GM18511 (cell line): ENCODE measurements at regions not wholly inside any gene's neighbourhood (a gene's known extent, or its start where the extent isn't known, plus 50 kb on each side); places are given as distances from the start of the nearest gene placed in this dataset.
A peak's percentile ranks its signal among the peaks of the same experiment; 100 is the strongest.

ENCODE experiments used
- ATAC-seq: cut with Tn5 transposase; IDR thresholded peaks from one replicate; pipeline ENCODE4 v1.9.1; 2021; ENCODE audit warnings: mild to moderate bottlenecking, moderate library complexity; ENCODE audit not compliant: unreplicated experiment

DNA sequence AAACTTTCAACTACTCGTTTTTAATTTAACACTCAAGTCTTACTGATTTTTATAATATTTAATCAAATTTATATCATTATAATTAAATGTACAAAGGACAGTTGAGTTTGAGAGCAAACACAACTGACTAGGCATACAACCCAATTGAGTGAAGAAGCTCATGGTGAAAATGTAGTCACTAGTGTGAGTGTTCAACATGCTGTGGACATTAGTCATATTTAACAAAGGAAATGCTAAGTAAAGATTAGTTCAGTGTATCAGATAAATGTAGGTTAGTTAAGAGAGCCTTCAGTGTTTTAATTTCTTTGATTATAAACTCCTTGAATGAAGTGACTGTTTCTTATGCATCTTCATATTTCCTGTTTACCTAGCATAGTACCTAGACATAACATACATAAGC is 444.2 kb upstream of the GOLIM4 start:
- ATAC-seq = no peak

DNA sequence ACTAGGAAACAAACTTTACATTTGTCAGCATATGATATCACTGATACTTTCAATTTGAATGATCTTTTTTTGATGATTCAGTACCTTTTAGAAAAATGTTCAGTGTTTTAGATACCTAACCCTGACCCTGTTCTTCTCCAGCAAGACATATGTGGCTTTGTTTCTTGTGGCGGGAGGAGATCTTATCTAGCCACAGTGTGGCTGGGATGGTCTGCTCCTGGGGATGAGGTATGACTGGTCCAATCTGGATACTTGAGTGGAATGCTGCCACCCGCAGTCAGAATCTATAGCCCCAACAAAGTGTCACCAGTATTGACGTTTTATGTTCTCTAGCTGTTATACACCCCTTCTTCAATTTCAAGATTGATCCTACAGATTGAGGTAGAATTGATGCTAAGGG is 439.0 kb upstream of the GOLIM4 start:
- no peak for ATAC-seq

GRCh38 chr3:168533600-168533999 is 437.9 kb upstream of the GOLIM4 start:
- ATAC-seq = no peak

DNA sequence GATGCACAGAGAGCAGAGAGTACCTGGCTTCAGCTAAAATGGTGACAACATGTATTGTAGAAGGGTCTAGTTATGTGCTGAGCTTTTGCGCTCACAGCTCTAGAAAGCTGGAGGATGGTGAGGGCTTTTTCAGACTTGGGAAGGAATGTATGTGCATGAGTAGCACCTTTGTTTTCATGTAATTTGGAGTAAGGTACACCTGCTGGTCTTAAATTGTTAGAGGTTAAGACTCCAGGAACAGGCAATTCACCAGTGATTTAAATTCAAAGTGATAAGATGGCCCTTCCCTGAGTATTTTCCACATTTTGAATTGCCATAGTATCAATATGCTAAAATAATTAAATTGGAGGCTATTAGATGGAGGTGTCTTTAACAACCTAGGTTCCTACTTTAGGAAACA is 436.4 kb upstream of the GOLIM4 start:
- no peak for ATAC-seq

DNA sequence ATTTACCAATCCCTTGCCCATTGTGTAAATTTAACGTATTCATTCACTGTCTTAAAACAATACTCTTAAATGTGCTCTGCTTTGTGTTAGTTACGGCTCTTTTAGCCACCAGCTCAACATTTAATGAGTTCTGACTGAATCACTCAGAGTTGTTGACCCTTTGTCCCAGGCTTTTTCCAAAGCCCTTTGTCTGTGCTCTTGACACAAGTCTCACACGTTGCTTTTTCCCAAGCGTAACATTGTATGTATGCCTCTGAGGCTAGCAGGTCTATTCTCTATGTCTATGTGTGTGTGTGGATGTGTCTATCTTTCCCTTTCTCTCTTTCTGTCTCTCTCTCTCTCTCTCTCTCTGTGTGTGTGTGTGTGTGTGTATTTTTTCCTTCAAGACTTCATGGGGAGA is 435.4 kb upstream of the GOLIM4 start:
- ATAC-seq = no peak

DNA sequence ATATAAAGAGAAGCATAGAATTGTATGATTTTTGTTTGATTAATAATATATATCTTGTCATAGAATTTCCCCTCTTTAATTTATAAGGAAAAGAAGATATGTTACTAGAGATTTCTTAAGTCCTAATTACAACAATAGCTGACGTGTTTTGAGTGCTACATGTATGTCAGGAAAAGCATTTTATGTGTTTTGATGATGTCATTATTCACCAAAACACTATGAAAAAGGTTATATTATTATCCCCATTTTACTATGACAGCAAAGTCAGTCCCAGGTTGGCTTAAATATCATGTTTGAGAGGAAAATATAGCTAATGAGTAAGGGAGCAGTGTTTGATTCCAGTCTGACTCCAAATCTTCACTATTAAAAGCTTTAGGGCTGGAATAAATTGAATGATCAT is 428.4 kb upstream of the GOLIM4 start:
- no peak for ATAC-seq

GRCh38 chr3:168517249-168518071 is 421.7 kb upstream of the GOLIM4 start:
- ATAC-seq = peak; percentile 52

DNA sequence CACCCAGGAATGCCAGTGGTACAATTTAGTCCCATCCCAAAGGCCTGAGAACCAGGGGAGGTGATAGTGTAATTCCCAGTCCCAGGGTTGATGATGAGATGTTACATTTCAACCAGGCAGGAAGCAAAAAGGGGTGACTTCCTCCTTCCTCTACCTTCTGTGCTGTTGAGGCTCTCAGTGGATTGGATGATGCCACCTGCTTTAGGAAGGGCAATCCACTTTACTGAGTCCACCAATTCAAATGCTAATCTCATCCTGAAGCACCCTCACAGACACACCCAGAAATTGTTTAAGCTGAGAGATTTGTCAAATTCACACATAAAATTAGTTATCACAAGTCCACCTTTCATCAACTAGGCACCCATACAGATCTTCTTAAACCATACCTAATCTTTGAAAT is 418.5 kb upstream of the GOLIM4 start:
- ATAC-seq = no peak

- ATAC-seq = no peak
These were observed 417.1 kb upstream of the GOLIM4 start for GRCh38 chr3:168512802-168513201.

GRCh38 chr3:168511428-168512014 is 415.8 kb upstream of the GOLIM4 start:
- peak; percentile 44 for ATAC-seq

DNA sequence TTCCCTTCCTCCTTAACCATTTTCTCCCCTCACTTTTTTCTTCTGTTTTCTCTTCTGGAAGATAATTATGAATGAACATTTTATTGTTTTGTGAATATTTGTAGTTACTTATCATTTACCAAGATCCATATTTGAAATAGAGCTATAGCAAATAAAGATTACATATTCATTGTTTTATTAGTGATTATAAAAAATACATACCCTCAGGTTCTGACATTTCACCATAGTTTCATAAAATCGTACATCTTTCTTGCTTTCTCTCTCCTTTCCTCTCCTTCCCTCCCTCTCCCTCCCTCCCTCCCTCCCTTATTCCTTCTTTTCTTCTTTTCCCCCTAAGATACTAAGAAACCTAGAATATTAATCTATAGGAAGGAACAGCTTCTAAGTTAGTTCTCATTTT is 410.9 kb upstream of the GOLIM4 start:
- no peak for ATAC-seq

DNA sequence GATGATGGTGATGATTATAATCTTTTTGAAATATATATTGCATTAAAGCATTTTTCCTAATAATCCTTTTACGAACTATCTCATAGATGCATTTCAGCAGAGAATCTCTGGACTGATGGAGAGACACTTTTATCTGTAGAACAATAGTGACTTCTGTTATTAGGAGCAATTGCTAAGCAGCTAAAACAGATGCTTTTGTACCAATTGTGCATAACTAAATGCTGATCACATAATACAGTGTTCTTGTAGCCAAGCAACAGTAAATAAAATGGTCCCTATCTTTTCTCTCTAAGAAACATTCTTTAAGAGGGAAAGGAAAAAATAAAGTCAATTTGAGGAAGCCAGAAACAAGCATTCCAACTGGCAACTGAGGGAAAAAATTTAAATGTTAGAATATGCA is 405.8 kb upstream of the GOLIM4 start:
- ATAC-seq = no peak

GRCh38 chr3:168498194-168498593 is 402.5 kb upstream of the GOLIM4 start:
- no peak for ATAC-seq

- ATAC-seq = no peak
These were observed 402.0 kb upstream of the GOLIM4 start for GRCh38 chr3:168497741-168498140.

DNA sequence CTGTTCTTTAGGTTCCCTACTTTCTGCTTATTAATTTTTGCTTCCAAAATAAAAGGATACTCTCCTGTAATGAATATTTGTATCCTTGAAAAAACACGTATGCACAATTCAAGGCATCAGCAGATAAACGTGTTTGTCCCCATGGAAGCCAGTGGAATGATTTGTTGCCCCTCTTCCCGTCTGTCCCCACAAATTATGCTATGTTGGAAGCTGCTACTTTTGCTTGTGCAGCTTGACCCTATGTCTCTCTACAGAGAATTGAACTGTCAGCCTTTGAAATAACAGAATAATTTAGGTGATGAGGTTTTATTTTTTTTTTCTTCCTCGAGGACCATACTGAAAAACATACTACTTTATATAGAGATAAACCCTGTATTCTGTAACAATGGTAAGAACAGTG is 401.5 kb upstream of the GOLIM4 start:
- no peak for ATAC-seq

GRCh38 chr3:168495932-168496331 is 400.2 kb upstream of the GOLIM4 start:
- no peak for ATAC-seq

DNA sequence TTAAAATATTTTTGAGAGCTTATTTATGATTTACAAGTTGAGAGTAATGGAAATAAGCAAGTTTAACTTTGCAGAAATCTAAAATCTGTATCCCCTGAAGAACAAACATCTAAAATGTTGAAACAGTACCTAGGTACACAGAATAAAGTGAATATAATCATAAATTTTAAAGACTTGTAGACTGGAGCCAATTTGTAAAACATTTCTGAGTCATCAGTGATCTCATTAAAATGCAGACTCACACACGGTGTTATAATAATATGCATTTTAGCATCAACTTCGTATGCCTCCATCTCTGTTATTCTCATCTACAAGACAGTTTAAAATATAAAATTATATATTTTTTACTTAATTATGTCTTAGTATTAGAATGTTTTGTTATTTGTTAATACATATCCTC is 399.5 kb upstream of the GOLIM4 start:
- no peak for ATAC-seq

DNA sequence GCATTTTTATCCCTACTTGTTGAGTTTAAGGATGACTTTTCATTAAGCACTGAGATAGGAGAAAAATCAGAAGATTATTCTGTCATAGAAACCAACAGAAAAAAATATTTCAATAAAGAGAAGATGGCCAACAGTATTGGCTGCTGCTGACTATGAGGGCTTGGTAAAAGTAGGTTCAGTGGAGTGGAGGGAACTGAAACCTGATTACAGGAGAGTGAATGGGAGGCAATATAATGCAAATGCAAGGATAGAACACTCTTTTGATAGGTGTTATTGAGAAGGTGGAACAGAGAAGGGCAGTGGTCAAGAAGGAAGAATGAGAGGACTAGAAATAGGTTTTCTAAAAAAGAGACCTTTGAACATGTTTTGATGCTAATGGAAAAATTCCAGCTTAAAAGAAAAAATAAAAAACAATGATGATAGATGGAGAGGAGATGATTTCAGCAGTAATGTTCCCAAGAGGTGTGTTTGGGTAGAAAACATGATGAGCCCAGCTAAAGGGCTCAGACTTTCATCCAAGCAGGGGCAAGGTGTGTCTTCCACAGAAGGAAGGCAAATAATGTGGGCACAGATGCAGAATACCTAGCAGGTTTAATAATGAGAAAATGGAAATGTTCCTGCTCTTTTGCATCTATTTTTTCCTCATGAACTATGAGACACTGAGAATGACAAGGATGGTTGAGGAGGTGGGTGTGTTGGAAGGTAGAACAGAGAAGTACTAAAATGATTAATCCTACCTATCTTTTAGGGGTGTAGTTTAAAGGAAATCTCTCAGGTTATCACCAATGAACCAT is 397.9 kb upstream of the GOLIM4 start:
- ATAC-seq = no peak

GRCh38 chr3:168490981-168491380 is 395.3 kb upstream of the GOLIM4 start:
- ATAC-seq = no peak

GRCh38 chr3:168489301-168489700 is 393.6 kb upstream of the GOLIM4 start:
- no peak for ATAC-seq

GRCh38 chr3:168485936-168486335 is 390.2 kb upstream of the GOLIM4 start:
- ATAC-seq = no peak
